Kasumi-1 (cell line): ENCODE measurements at regions not wholly inside any gene's neighbourhood (a gene's known extent, or its start where the extent isn't known, plus 50 kb on each side); places are given as distances from the start of the nearest gene placed in this dataset.
A peak's percentile ranks its signal among the peaks of the same experiment; 100 is the strongest.
"Not testable (repeated sequence)": the region's sequence is repeated elsewhere in the genome, so short reads cannot be mapped to it uniquely, and the experiment has no call there.

Experiments used
- DNase-seq, 2 experiments: peaks; one replicate each; lab custom pipeline; 2025; lab: John Stamatoyannopoulos, UW

- no peak for DNase-seq
Observed at GRCh38 chr5:130724658-130725057, 440.4 kb downstream of the HINT1 start.

- peak; percentile 46 to 83 for DNase-seq
Observed at GRCh38 chr5:130720355-130720754, 444.7 kb downstream of the HINT1 start.

GRCh38 chr5:130715541-130715940, 449.5 kb downstream of the HINT1 start:
- DNase-seq: no peak

GRCh38 chr5:130714200-130714599, 450.9 kb downstream of the HINT1 start:
- DNase-seq: no peak

- DNase-seq: no peak
Observed at GRCh38 chr5:130712324-130712723, 452.7 kb downstream of the HINT1 start.

GRCh38 chr5:130710596-130710995, 454.5 kb downstream of the HINT1 start:
- no peak for DNase-seq

GRCh38 chr5:130708754-130709153, 456.3 kb downstream of the HINT1 start:
- DNase-seq: no peak

GRCh38 chr5:130706696-130707095, 458.4 kb downstream of the HINT1 start:
- no peak for DNase-seq

- no peak for DNase-seq
Observed at GRCh38 chr5:130705368-130705767, 459.7 kb downstream of the HINT1 start.

GRCh38 chr5:130693509-130693908, 471.5 kb downstream of the HINT1 start:
- DNase-seq: no peak

GRCh38 chr5:130692770-130693169, 472.3 kb downstream of the HINT1 start:
- DNase-seq: no peak

GRCh38 chr5:130689831-130690230, 475.2 kb downstream of the HINT1 start:
- no peak for DNase-seq

GRCh38 chr5:130687085-130687733, 477.8 kb downstream of the HINT1 start:
- DNase-seq: no peak

- no peak for DNase-seq
Observed at GRCh38 chr5:130678637-130679036, 486.4 kb downstream of the HINT1 start.

- no peak for DNase-seq
Observed at GRCh38 chr5:130666462-130666861, 498.6 kb downstream of the HINT1 start.

- DNase-seq: no peak
Observed at GRCh38 chr5:130652176-130652575, 512.9 kb downstream of the HINT1 start.

- DNase-seq: no peak
Observed at GRCh38 chr5:130651440-130651839, 513.6 kb downstream of the HINT1 start.

GRCh38 chr5:130643321-130643720, 521.7 kb downstream of the HINT1 start:
- no peak for DNase-seq

GRCh38 chr5:130642461-130642860, 522.6 kb downstream of the HINT1 start:
- DNase-seq: no peak

- no peak for DNase-seq
Observed at GRCh38 chr5:130627145-130627544, 537.9 kb downstream of the HINT1 start.

- DNase-seq: no peak
Observed at GRCh38 chr5:130624805-130625204, 540.3 kb downstream of the HINT1 start.

- DNase-seq: no peak
Observed at GRCh38 chr5:130616161-130616560, 548.9 kb downstream of the HINT1 start.

- no peak for DNase-seq
Observed at GRCh38 chr5:130605234-130605633, 559.8 kb downstream of the HINT1 start.

- DNase-seq: not testable (repeated sequence)
Observed at GRCh38 chr5:130596647-130597046, 568.4 kb downstream of the HINT1 start.
